22Rv1 (cell line): ENCODE measurements at regions not wholly inside any gene's neighbourhood (a gene's known extent, or its start where the extent isn't known, plus 50 kb on each side); places are given as distances from the start of the nearest gene placed in this dataset.

ENCODE experiments used
- H3K27ac ChIP-seq: fragments of 450-650 bp; 2 replicates; pipeline ENCODE4 v1.5.1; 2017
- ZFX ChIP-seq: fragments of 450-650 bp; IDR thresholded peaks from 2 replicates; pipeline ENCODE4 v1.6.1; 2017; ENCODE audit warnings: antibody characterized with exemption, borderline replicate concordance
- TF ChIP-seq, protein P1 (sequence below): fragments of 450-650 bp; IDR thresholded peaks from 2 replicates; pipeline ENCODE4 v1.5.1; 2017; ENCODE audit warnings: mild to moderate bottlenecking

DNA sequence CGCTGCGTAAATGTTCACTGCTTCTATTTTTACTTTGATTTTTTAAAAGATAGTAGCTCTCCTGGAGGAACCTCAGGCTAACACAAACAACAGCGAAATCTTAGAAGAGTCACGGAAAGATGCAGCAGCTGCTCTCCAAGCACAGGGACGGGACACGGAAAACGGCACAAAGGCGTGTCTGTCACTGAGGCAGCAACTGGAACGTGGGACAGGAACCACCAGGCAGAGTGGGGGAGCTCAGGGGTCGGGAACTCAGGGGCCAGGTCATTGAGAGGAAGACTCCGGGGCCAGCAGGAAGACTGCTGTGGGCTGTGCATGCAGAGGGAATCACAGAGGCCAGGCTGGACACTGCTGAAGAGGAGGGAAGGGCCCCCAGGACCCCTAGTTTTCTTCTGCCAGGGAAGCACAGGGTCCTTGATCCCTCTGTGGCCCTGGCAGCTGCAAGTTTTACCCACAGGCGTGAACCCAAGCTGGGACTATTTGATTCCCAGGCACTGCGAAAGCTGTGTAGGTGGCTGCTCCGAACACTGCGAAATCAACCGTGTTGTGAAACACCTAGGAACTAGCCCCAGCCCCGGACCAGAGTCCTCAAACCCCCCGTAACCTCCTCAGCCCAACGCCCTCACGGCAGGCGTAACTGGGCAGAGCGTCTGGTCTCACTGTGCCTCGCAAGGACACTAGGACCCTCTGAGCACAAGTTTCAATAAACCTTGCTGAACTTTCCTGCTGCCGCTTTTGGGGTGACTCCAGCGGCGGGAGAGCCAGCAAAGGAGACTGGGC is 263.0 kb downstream of the EIPR1 start:
- no peak overlapping the region for H3K27ac ChIP-seq
- TF ChIP-seq ZFX, result no peak
- TF ChIP-seq, protein P1, sequence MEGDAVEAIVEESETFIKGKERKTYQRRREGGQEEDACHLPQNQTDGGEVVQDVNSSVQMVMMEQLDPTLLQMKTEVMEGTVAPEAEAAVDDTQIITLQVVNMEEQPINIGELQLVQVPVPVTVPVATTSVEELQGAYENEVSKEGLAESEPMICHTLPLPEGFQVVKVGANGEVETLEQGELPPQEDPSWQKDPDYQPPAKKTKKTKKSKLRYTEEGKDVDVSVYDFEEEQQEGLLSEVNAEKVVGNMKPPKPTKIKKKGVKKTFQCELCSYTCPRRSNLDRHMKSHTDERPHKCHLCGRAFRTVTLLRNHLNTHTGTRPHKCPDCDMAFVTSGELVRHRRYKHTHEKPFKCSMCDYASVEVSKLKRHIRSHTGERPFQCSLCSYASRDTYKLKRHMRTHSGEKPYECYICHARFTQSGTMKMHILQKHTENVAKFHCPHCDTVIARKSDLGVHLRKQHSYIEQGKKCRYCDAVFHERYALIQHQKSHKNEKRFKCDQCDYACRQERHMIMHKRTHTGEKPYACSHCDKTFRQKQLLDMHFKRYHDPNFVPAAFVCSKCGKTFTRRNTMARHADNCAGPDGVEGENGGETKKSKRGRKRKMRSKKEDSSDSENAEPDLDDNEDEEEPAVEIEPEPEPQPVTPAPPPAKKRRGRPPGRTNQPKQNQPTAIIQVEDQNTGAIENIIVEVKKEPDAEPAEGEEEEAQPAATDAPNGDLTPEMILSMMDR, result no peak

DNA sequence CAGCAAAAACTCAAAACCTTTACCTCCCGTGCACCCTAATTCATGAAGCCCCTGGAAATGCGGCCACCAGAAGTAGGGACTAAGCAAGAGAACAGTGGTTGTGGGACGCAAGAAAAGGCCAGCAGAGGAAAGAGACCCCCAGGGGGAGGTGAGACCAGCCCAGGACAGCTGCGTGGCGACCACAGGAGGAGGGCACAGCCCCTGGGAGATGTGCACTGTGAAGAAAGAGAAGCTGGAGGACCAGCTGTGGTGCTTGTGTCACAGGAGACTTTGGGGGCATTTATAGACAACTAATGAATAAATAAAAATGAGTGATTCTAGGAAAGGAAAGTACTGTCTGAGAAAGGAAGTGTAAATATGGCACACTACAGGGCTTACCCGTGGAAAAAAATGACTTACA is 263.8 kb downstream of the EIPR1 start:
- TF ChIP-seq, protein P1, result no peak
- TF ChIP-seq ZFX, result no peak
- no peak overlapping the region for H3K27ac ChIP-seq

DNA sequence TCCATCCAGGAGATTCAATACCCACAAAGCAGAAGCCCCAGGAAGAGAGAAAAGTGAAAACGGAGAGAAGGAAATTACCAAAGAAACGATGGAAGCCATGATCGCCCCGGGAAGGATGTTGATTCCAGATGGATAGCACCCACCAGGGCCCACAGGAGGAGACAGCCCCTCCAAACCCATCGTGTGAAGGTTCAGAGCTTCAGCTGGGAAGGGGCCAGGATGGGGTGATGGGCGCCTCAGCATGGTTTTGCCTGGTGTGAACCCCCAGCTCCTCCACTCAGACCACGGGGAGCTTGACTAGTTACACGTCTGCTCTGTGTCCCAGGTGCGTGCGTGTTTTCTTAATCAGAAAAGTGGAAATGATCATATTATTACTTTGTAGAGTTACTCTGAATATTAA is 264.5 kb downstream of the EIPR1 start:
- no peak overlapping the region for H3K27ac ChIP-seq
- TF ChIP-seq ZFX, result no peak
- TF ChIP-seq, protein P1, result no peak

DNA sequence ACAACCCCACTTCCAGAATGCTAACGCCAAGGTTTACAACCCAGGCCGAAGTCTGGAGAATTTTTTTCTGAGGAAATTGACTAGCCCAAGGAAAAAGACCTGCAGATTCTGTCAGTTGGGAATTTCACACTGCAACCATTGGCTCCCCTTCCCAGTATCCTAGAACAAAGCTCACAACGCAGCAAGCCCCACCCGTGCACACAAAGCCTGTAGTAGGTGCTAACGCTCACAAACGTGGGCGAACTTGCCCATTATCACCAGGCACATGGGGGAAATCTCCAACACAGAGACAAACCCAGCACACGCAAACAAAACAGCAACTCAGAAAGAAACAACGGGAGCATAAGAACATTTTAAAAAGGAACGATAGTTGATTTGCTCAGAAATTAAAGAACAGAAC is 265.1 kb downstream of the EIPR1 start:
- TF ChIP-seq, protein P1, result no peak
- TF ChIP-seq ZFX, result no peak

DNA sequence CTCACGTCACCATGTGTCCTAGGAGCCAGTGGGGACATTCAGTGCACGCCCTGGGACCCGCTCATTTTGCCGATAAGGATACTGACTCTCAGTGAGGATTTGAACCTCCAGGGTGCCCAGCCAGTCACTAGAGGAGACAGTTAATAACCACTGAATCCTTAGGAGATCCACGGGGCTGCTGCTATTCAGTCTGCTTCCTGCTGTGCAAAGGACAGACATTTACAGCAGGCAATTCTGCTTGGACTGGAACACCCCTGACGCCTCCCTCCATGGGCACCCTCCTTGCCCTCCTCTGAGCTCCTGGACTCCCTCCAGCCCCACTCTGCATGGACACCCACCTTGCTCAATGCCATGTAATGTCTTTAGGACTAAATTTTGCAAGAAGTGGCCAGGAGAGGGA is 265.5 kb downstream of the EIPR1 start:
- TF ChIP-seq ZFX, result no peak
- TF ChIP-seq, protein P1, result no peak
- no peak overlapping the region for H3K27ac ChIP-seq

More for the DNA sequence above, 265.1 kb downstream of the EIPR1 start:
- H3K27ac ChIP-seq, result no peak overlapping the region

DNA sequence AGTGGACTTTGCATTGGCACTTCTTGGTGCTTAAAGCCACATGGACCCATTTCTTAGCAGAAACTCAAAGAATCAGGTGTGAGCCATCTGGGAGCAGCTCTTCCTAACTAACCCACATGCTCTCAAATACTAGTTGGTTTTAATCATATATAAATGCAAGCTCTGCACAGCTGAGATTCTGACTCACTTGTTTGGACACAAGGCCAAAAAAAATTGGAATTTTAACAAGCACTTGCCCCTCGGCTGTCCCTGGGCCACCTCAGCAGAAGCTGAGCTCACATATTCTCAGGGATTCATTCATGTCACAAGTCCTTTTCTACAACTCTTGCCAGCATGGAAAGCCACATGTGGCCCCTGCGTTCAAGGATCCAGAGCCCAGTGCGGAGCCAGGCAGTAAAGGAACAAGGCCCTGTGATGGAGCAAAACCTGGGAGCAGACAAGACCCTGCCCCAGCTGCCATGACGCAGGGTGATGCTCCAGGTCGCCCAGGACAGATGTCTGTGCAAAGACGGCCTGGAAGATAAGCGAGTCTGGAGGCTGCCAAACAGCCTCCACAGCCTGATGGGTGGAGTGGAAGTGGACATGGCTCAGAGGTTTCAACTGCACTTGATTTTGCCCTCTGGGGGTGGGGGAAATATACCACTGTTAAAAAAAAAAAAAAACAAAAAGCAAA is 266.5 kb downstream of the EIPR1 start:
- no peak overlapping the region for H3K27ac ChIP-seq
- no peak for TF ChIP-seq ZFX
- TF ChIP-seq, protein P1, result no peak

DNA sequence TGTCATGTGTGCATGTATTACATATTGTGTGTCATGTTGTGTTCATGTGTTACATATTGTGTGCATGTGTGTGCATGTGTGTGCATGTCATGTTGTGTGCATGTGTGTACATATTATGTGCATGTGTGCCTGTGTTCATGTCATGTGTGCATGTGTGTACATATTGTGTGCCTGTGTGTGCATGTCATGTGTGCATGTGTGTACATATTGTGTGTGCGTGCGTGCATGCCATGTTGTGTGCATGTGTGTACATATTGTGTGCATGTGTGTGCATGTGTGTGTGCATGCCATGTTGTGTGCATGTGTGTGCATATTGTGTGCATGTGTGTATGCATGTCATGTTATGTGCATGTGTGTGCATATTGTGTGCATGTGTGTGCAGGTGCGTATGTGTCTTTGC is 267.1 kb downstream of the EIPR1 start:
- H3K27ac ChIP-seq, result no peak overlapping the region
- TF ChIP-seq, protein P1, result no peak
- TF ChIP-seq ZFX, result no peak
